ENCODE measurements at regions not wholly inside any gene's neighbourhood (a gene's known extent, or its start where the extent isn't known, plus 50 kb on each side); places are given as distances from the start of the nearest gene placed in this dataset.

- H4K20me1 ChIP-seq (ENCODE audit: insufficient read depth), result no peaks in the 10 kb centered on the region
- no peaks in the 10 kb centered on the region for H3K9me2 ChIP-seq (ENCODE audit: insufficient read depth, low read length)
- H3K27me3 ChIP-seq (ENCODE audit: insufficient read depth, low read depth, low read length), result no peaks in the 10 kb centered on the region
- no peaks in the 10 kb centered on the region for H3K36me3 ChIP-seq (ENCODE audit: insufficient read depth, low read length)
- no peak overlapping the region for H3K4me2 ChIP-seq (ENCODE audit: low read length)
- no peak overlapping the region for H2AFZ ChIP-seq (ENCODE audit: low read depth, low read length)
- H3F3A ChIP-seq (ENCODE audit: insufficient read depth, low read length, poor library complexity, severe bottlenecking), result peaks cover 3% of the 10 kb centered on the region
- no peak overlapping the region for H3K4me3 ChIP-seq (ENCODE audit: low read length)
- H3K79me2 ChIP-seq (replicated peaks; ENCODE audit: insufficient read depth, low read length), result no peaks in the 10 kb centered on the region
- H3K27ac ChIP-seq (ENCODE audit: low read length), result no peak overlapping the region
- H3K9ac ChIP-seq (ENCODE audit: low read length), result no peak overlapping the region
- no peaks in the 10 kb centered on the region for H3K9me3 ChIP-seq (ENCODE audit: low read length)
- TF ChIP-seq EP300 (conservative IDR thresholded peaks at IDR 0.05; ENCODE audit: poor library complexity, severe bottlenecking) (no peak), POLR2AphosphoS5 (IDR thresholded peaks at IDR 0.05) (no peak), TAF1 (IDR thresholded peaks at IDR 0.05; ENCODE audit: low read depth) (no peak), RAD21 (conservative IDR thresholded peaks at IDR 0.05) (no peak), MXI1 (conservative IDR thresholded peaks at IDR 0.05; ENCODE audit: poor library complexity, severe bottlenecking) (no peak), SMC3 (conservative IDR thresholded peaks at IDR 0.05; ENCODE audit: poor library complexity) (no peak), EZH2 (IDR thresholded peaks at IDR 0.05; ENCODE audit: borderline replicate concordance, insufficient read depth, low read length, poor library complexity, severe bottlenecking) (no peak), CTCF (IDR thresholded peaks at IDR 0.05; ENCODE audit: poor library complexity, severe bottlenecking) (no peak), REST (IDR thresholded peaks at IDR 0.05; ENCODE audit: borderline replicate concordance) (no peak)
Observed at GRCh38 chr5:8234179-8234770, 365.3 kb downstream of the MTRR start.

GRCh38 chr5:8238080-8238479 lies 369.1 kb downstream of the MTRR start:
- no peak for TF ChIP-seq MXI1 (conservative IDR thresholded peaks at IDR 0.05; ENCODE audit: poor library complexity, severe bottlenecking)
- TF ChIP-seq RAD21 (conservative IDR thresholded peaks at IDR 0.05), result no peak
- no peak for TF ChIP-seq EZH2 (IDR thresholded peaks at IDR 0.05; ENCODE audit: borderline replicate concordance, insufficient read depth, low read length, poor library complexity, severe bottlenecking)
- TF ChIP-seq REST (IDR thresholded peaks at IDR 0.05; ENCODE audit: borderline replicate concordance), result no peak
- no peak for TF ChIP-seq CTCF (IDR thresholded peaks at IDR 0.05; ENCODE audit: poor library complexity, severe bottlenecking)
- H2AFZ ChIP-seq (ENCODE audit: low read depth, low read length), result no peak overlapping the region
- no peaks in the 10 kb centered on the region for H4K20me1 ChIP-seq (ENCODE audit: insufficient read depth)
- H3K4me2 ChIP-seq (ENCODE audit: low read length), result no peak overlapping the region
- H3K9me3 ChIP-seq (ENCODE audit: low read length), result no peaks in the 10 kb centered on the region
- H3K27me3 ChIP-seq (ENCODE audit: insufficient read depth, low read depth, low read length), result no peaks in the 10 kb centered on the region
- no peak overlapping the region for H3K4me3 ChIP-seq (ENCODE audit: low read length)
- H3K9ac ChIP-seq (ENCODE audit: low read length), result no peak overlapping the region
- H3F3A ChIP-seq (ENCODE audit: insufficient read depth, low read length, poor library complexity, severe bottlenecking), result peaks cover 3% of the 10 kb centered on the region
- no peaks in the 10 kb centered on the region for H3K36me3 ChIP-seq (ENCODE audit: insufficient read depth, low read length)
- no peaks in the 10 kb centered on the region for H3K79me2 ChIP-seq (replicated peaks; ENCODE audit: insufficient read depth, low read length)
- H3K27ac ChIP-seq (ENCODE audit: low read length), result no peak overlapping the region
- no peaks in the 10 kb centered on the region for H3K9me2 ChIP-seq (ENCODE audit: insufficient read depth, low read length)

Data from neural cell (in vitro differentiated cells).